NCI-H510A (cell line): ENCODE measurements at regions not wholly inside any gene's neighbourhood (a gene's known extent, or its start where the extent isn't known, plus 50 kb on each side); places are given as distances from the start of the nearest gene placed in this dataset.
"Not testable (repeated sequence)": the region's sequence is repeated elsewhere in the genome, so short reads cannot be mapped to it uniquely, and the experiment has no call there.

Experiments
- DNase-seq: peaks from one replicate; lab custom pipeline; 2025; lab: John Stamatoyannopoulos, UW

DNA sequence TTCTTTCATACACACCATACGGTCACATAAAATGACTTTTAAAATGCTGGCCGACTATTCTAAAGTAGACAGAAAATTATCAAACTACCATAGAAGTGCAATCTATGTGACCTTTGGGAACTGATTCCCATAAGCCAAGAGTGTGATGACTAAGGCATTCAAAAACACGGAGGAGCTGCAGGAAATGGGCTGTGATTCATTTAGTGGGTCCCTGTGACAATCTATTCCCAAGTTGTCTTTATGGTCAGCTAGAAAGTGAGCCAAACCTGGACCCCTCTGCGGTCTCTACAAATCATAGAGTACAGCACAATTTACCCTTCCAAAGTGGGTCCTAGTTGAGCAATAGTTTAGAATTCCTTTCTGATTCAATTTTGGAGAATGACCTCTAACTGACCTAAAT, 251.5 kb upstream of the CBLB start:
- DNase-seq = no peak

GRCh38 chr3:106121491-106122289, 252.9 kb upstream of the CBLB start:
- no peak for DNase-seq

GRCh38 chr3:106124818-106125217, 256.0 kb upstream of the CBLB start:
- no peak for DNase-seq

- DNase-seq = no peak
Observed at GRCh38 chr3:106125321-106125720, 256.5 kb upstream of the CBLB start.

DNA sequence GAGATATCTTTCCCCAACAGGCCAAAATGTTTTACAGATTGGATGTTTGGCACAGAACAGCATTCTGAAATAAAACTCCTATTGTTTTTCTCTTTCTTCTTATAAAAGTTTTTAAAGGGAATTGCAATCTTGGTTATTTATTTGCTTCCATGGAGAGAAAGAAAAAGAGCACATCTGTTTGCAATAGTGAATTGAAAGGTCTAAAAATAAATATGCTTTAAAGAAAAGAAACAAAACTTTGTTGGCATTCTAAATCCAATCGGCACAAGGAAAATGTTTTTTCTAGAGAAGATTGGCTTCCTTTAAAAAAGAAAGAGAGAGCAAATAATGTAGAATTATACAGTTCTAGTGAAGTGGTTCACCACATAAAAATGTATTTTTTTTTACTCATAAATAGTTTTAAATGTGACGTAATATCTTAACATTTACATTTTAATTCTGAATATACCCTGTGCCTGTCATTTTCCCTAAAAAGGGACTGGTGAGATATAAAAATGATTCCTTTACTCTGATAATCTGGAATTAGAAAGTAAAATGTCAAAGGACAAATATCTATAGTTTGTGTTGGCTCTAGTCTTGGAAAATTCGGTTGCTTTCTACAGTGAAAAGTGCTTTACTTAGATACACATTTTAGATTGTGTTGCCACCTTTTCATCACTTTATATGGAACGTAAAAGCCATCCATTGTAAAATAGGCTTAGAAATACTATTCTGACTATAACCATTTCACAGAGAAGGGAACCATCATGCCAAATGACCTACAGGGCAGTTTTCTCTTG, 257.4 kb upstream of the CBLB start:
- no peak for DNase-seq

DNA sequence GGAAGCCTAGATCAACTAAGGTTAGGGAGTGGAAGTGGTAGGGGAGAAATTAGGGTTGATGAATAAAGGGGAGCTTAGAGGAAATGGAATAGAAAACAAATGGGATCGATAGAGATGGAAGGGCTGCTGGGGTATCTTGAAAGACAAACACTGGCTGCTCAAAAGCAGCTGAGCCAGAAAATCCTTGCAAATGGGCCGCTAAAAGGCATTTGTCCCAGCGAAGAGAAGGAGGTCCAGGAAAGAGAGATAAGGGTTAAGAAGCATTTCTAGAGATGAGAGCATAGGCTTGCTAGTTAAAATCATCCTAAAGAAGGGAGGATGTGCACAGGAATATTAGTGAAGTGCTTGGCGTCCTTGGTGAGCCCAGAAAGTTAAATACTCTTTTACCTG, 258.0 kb upstream of the CBLB start:
- DNase-seq = no peak

DNA sequence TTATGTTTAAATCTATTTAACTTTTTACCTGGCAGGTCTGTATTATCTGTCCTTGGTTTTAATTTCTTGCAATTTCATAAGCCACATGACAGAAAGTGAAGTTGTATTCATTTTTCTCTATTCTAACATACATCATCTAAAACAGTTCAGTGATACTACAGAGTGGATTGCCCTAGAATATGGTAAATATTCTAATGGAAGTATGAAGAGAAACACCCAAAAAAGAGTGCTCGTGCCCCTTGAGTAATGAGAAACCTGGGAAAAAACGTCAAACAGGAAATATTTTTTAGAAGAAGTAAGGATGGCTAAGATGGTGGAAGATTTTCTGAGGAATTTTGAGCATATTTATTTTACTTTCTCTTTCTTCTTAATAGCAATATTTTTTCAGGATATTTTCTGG, 261.1 kb upstream of the CBLB start:
- no peak for DNase-seq

DNA sequence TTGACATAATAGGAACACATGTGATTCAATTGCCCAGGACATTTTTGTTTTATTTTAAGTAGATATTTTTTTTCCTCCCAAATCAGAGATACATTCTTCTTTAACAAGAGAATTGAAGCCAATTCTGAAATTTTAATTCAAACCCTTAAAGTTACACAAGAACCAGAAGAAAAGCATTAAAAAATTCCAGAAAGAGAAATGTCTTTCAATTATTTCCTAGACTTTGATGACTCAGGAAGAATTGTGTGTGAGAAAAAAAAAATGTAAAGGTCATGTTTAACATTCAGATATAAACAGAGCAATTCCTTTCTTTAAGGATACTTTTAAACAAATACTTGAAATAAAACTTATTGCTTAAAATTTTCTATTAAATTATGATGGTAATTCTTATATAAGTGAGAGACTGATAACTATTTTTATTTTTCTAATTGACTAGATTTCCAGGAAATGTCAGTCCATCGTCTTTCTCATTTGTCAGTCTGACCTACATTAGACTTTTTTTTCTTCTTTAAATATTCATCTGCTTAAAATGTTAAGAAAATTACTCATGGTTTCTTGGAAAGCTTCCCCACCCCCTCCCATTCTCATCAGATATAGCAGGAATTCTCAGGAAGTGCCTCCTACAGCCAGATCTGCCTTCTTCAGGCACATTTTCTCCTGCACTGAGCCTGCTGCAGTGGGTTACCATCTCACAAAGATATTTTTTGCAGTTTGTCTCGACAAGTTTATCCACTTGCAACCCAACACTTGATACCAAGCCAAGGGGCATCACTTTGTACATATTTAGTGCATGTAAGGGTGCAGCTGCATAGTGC, 261.8 kb upstream of the CBLB start:
- no peak for DNase-seq

DNA sequence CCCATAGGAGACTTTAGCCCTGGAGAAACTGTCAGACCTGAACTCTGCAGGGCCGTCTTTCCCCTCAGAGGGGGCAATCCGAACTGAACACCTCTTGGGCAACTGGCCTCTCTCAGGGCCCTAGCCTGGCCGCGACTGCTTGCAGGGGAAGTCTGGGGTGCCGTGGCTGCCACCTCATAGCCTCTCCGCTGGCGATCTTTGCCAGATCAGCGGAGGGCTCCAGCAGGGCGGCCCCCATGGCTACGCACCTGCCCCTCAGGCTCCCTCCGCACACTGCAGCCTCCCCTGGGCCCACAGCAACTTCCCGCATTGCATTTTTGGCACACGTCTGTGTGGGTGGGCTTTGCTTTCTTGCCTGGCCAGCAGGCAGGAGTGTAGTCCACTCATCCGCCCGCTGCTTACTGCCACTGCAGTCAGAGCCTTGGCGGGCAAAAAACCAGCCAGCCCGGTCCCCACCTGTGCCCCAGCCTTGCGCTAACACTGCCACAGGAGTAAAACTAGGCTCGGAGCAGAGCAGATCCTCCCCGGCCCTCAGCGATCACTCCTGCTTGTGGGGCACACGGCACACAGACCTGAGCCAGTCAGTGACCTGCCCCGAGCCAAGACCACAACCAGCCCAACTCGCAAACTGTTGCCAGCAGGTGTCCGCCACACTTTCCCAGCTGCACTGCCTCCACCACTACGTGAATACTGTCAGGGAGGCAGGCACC, 266.8 kb upstream of the CBLB start:
- DNase-seq = no peak

DNA sequence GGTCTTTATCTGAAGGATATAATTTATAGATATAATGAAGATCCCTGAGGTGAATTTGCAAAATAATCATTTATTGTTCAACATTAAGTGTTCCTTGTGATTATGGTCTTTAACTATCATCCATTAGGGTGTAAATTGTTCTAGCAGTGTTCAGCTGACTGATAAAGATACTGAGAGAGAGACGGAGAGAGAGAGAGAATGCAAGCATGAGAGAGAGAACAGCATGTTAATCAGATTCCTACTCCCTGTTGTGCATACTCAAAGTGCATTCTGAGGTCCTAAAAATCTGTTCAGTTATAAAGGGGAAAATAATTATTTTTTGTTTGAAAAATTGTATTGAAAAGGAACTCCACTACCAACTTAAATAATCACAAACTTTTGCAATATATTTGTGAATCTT, 271.0 kb upstream of the CBLB start:
- DNase-seq = no peak

GRCh38 chr3:106140431-106140830, 271.6 kb upstream of the CBLB start:
- DNase-seq = no peak

DNA sequence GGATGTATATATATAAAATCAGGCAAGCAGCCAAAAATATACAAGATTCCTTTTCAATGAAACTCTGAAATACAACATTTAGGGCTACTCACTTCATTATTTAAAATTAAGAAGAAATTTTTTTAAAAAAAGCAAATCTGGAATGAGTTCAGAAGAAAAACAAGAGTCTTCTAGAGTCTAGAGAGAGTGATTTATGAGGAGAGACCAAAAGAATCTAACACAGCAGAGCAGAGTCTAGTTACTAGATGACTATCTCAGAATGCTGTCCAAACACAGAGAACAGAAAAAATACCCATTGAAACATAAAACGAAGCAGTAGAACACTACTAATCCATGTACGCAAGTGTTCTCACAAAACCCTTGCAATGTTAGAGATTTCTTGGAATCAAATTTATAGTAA, 275.2 kb upstream of the CBLB start:
- no peak for DNase-seq

DNA sequence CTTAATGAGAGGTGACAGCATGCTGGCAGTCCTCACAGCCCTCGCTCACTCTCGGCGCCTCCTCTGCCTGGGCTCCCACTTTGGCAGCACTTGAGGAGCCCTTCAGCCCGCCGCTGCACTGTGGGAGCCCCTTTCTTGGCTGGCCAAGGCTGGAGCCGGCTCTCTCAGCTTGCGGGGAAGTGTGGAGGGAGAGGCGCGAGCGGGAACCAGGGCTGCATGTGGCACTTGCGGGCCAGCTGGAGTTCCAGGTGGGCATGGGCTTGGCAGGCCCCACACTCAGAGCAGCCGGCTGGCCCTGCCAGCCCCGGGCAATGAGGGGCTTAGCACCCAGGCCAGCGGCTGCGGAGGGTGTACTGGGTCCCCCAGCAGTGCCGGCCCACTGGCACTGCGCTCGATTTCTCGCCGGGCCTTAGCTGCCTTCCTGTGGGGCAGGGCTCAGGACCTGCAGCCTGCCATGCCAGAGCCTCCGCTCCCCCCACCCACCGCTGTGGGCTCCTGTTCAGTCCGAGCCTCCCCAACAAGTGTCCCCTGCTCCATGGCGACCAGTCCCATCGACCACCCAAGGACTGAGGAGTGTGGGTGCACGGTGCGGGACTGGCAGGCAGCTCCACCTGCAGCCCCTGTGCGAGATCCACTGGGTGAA, 279.7 kb upstream of the CBLB start:
- DNase-seq = not testable (repeated sequence)

GRCh38 chr3:106157411-106157810, 288.6 kb upstream of the CBLB start:
- DNase-seq = no peak

DNA sequence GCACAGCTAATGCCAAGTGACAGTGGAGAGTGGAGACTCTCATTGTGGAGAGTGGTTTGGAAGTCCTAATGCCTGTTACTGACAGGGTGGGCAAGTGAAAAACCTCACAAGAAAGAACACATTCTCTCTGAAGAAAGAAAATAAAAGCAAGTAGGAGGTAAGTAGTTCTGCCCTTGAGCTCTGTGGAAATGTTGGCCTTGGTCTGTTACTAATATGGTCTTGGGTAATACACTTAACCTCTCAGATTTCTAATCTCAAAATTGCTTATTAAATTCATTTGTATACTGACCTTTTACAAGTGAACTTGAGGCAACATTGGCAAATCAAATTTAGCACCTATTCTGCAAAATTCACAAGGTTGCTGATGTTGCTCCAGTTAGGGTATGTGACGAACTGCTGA, 291.6 kb upstream of the CBLB start:
- no peak for DNase-seq

- no peak for DNase-seq
Observed at GRCh38 chr3:106161246-106161645, 292.4 kb upstream of the CBLB start.

DNA sequence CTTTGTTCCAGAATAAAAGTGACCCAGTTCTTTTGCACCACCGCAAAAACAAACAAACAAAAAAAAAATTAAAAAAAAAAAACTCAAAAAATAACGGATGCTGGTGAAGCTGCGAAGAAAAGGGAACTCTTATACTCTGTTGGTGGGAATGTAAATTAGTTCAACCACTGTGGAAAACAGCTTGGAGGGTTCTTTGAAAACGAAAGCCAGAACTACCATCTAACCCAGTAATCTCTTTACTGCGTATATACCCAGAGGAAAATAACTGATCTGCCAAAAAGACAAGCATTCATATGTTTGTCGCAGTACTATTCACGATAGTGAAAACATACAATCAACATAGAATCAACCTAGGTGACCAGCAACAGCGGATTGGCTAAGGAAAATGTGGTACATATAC, 298.9 kb upstream of the CBLB start:
- no peak for DNase-seq

- peak; percentile 1 for DNase-seq
Observed at GRCh38 chr3:106168962-106169750, 300.3 kb upstream of the CBLB start.

DNA sequence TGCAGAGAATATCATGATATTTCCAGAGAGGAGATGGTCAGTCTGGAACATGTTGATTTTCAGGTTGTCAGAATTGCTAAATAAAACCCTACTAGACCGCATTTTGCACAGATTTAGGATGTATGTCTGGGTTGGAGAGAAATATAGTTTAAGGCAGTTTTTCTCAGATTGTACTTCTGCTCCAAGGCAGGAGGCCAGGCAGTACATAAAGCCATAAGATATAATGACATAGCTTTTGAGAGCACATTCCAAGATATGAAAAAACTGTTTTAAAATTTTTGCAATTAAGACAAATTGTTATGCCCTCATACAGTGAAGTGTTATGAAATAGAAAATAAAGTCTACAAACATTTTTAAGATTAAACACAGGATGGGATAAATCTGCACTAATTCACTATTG, 301.8 kb upstream of the CBLB start:
- no peak for DNase-seq

DNA sequence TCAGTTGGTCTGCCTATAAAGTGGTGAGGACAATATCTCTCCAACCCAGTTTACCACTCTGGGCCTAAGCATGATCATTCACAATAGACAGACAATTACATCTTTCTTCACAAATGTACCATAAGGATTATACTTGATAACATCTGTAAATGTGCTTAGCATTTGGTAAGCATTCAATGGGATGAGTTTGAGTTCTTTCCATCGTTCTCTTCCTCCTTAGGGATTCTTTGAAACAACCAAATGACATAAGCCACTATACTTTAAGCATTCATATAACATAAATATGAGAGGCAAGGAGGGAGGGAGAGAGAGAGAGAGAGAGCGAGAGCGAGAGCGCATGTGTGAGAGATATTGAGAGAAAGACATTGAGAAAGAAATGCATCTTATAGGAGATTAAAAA, 303.3 kb upstream of the CBLB start:
- no peak for DNase-seq

DNA sequence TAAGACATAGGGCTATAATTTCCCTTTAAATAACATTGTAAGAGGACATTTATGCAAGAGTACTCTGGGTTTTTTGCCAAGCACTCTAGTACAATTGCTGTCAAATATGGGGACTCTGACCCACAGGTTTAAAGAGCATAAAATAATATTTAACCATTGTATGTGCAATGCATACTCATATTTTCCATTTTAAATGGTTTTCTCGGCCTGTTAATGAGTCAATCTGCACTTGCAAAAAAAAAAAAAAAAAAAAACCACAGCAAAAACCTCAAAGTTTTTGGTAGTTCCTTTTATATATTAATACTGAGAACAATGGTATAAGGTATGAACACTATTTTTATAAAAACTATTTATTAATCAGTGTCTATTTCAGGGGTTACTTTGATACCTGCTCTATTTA, 304.0 kb upstream of the CBLB start:
- DNase-seq = no peak
